GM10266 (cell line): ENCODE measurements at regions not wholly inside any gene's neighbourhood (a gene's known extent, or its start where the extent isn't known, plus 50 kb on each side); places are given as distances from the start of the nearest gene placed in this dataset.

Experiments used
- DNase-seq: peaks from one replicate; pipeline ENCODE4 v3.0.0; 2012; ENCODE audit errors: extremely low spot score
- CTCF ChIP-seq: IDR thresholded peaks from 2 replicates; pipeline ENCODE4 v1.5.1; 2012; ENCODE audit warnings: mild to moderate bottlenecking, low read depth; ENCODE audit not compliant: control insufficient read depth, insufficient read depth; ENCODE audit errors: missing control alignments

- no peak for TF ChIP-seq CTCF
- no peak for DNase-seq
Measured at GRCh38 chr6:132993738-132994137, 179.4 kb downstream of the RPS12 start.

- no peak for DNase-seq
- TF ChIP-seq CTCF = no peak
Measured at GRCh38 chr6:132995009-132995408, 180.6 kb downstream of the RPS12 start.

GRCh38 chr6:132995432-132995831, 181.1 kb downstream of the RPS12 start:
- TF ChIP-seq CTCF = no peak
- DNase-seq = no peak

GRCh38 chr6:132998418-132998817, 184.0 kb downstream of the RPS12 start:
- no peak for DNase-seq
- TF ChIP-seq CTCF = no peak

- no peak for TF ChIP-seq CTCF
Measured at GRCh38 chr6:133001040-133001565, 186.7 kb downstream of the RPS12 start.

GRCh38 chr6:133004304-133004884, 190.0 kb downstream of the RPS12 start:
- no peak for DNase-seq
- TF ChIP-seq CTCF = no peak

More at GRCh38 chr6:133001040-133001565, 186.7 kb downstream of the RPS12 start:
- no peak for DNase-seq

- TF ChIP-seq CTCF = no peak
Measured at GRCh38 chr6:133012774-133013173, 198.4 kb downstream of the RPS12 start.

More at GRCh38 chr6:133012774-133013173, 198.4 kb downstream of the RPS12 start:
- no peak for DNase-seq
